ENCODE measurements at regions not wholly inside any gene's neighbourhood (a gene's known extent, or its start where the extent isn't known, plus 50 kb on each side); places are given as distances from the start of the nearest gene placed in this dataset.
"Not testable (repeated sequence)": the region's sequence is repeated elsewhere in the genome, so short reads cannot be mapped to it uniquely, and the experiment has no call there.

DNA sequence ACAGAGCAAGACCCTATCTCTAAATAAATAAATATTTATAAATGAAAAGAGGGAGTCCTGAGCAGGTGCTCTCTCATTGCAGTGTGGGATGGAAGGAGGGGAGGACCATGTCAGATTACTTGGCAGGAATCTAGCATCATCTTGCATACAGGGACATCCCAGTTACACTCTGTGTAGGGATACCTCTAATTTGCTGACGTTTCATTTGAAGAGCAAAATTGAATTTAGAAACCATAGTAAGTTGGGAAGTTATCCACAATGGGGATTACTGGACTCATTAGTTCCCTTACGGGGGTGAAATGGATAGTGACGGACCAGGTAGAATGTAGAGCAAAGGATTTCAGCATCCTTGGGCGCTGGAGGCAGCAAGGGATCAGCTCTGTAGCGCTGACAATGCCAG lies 52.1 kb downstream of the ARHGEF18 start:
- no peaks in the 10 kb centered on the region for H3K36me3 ChIP-seq (ENCODE audit: control insufficient read depth in 2 of 2, insufficient read depth in 2 of 2, low read length in 1 of 2)
- WGBS, 2 donors: 88 to 91% methylated on average over 5 of the region's 5 CpGs
- H3K4me1 ChIP-seq (ENCODE audit: control insufficient read depth in 2 of 2, insufficient read depth in 2 of 2, low read length in 1 of 2): no peaks in the 10 kb centered on the region
- no peak overlapping the region for H3K27ac ChIP-seq (ENCODE audit: low read depth in 2 of 2, low read length in 1 of 2)
- no peak overlapping the region for H3K4me3 ChIP-seq (ENCODE audit: low read depth in 1 of 2, low read length in 2 of 2)
- no peaks in the 10 kb centered on the region for H3K27me3 ChIP-seq (ENCODE audit: control insufficient read depth in 1 of 2, insufficient read depth in 2 of 2, low read length in 2 of 2)
- H3K9me3 ChIP-seq (ENCODE audit: control insufficient read depth in 2 of 2, insufficient read depth in 1 of 2, low read depth in 1 of 2, low read length in 1 of 2): no peaks in the 10 kb centered on the region

DNA sequence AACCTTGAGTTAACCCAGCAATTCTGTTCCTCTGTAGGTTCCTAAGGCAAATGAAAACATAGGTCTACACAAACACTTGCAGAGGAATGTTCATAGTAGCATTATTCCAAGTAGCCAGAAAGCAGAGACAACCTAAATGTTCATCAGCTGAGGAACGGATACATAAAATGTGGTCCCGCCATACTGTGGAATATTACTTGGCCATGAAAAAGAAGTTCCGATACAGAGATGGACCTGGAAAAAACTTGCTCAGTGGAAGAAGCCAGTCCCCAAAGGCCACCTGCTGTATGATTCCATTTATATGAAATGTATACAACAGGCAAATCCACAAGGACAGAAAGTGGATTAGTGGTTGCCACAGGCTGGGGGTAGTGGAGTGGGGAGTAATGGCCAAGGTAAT lies 53.0 kb downstream of the ARHGEF18 start:
- Histone ChIP-seq H3K4me1 (ENCODE audit: control insufficient read depth in 2 of 2, insufficient read depth in 2 of 2, low read length in 1 of 2) (no peaks in the 10 kb centered on the region), H3K36me3 (ENCODE audit: control insufficient read depth in 2 of 2, insufficient read depth in 2 of 2, low read length in 1 of 2) (no peaks in the 10 kb centered on the region), H3K9me3 (ENCODE audit: control insufficient read depth in 2 of 2, insufficient read depth in 1 of 2, low read depth in 1 of 2, low read length in 1 of 2) (no peaks in the 10 kb centered on the region), H3K4me3 (ENCODE audit: low read depth in 1 of 2, low read length in 2 of 2) (no peak overlapping the region), H3K27ac (ENCODE audit: low read depth in 2 of 2, low read length in 1 of 2) (no peak overlapping the region), H3K27me3 (ENCODE audit: control insufficient read depth in 1 of 2, insufficient read depth in 2 of 2, low read length in 2 of 2) (no peaks in the 10 kb centered on the region)
- WGBS, 2 donors: 96 to 98% methylated on average over 3 of the region's 3 CpGs

GRCh38 chr19:7405482-7405881 lies 56.7 kb downstream of the ARHGEF18 start:
- 97 to 99% methylated on average over 5 of the region's 5 CpGs for WGBS, 2 donors

GRCh38 chr19:7408251-7408650 lies 59.5 kb downstream of the ARHGEF18 start:
- Histone ChIP-seq H3K27me3 (ENCODE audit: control insufficient read depth in 1 of 2, insufficient read depth in 2 of 2, low read length in 2 of 2) (no peaks in the 10 kb centered on the region), H3K27ac (ENCODE audit: low read depth in 2 of 2, low read length in 1 of 2) (no peak overlapping the region), H3K4me1 (ENCODE audit: control insufficient read depth in 2 of 2, insufficient read depth in 2 of 2, low read length in 1 of 2) (no peaks in the 10 kb centered on the region), H3K36me3 (ENCODE audit: control insufficient read depth in 2 of 2, insufficient read depth in 2 of 2, low read length in 1 of 2) (no peaks in the 10 kb centered on the region), H3K9me3 (ENCODE audit: control insufficient read depth in 2 of 2, insufficient read depth in 1 of 2, low read depth in 1 of 2, low read length in 1 of 2) (no peaks in the 10 kb centered on the region), H3K4me3 (ENCODE audit: low read depth in 1 of 2, low read length in 2 of 2) (no peak overlapping the region)
- 86 to 93% methylated on average over 5 of the region's 5 CpGs for WGBS, 2 donors

More at GRCh38 chr19:7405482-7405881, 56.7 kb downstream of the ARHGEF18 start:
- not testable (repeated sequence) for H3K27me3 ChIP-seq (ENCODE audit: control insufficient read depth in 1 of 2, insufficient read depth in 2 of 2, low read length in 2 of 2); H3K36me3 ChIP-seq (ENCODE audit: control insufficient read depth in 2 of 2, insufficient read depth in 2 of 2, low read length in 1 of 2); H3K4me1 ChIP-seq (ENCODE audit: control insufficient read depth in 2 of 2, insufficient read depth in 2 of 2, low read length in 1 of 2); H3K27ac ChIP-seq (ENCODE audit: low read depth in 2 of 2, low read length in 1 of 2); H3K4me3 ChIP-seq (ENCODE audit: low read depth in 1 of 2, low read length in 2 of 2); H3K9me3 ChIP-seq (ENCODE audit: control insufficient read depth in 2 of 2, insufficient read depth in 1 of 2, low read depth in 1 of 2, low read length in 1 of 2)

GRCh38 chr19:7410946-7411345 lies 62.2 kb downstream of the ARHGEF18 start:
- no peak overlapping the region for H3K4me3 ChIP-seq (ENCODE audit: low read depth in 1 of 2, low read length in 2 of 2)
- H3K27ac ChIP-seq (ENCODE audit: low read depth in 2 of 2, low read length in 1 of 2): no peak overlapping the region
- 70 to 71% methylated on average over 1 of the region's 1 CpG for WGBS, 2 donors
- no peaks in the 10 kb centered on the region for H3K9me3 ChIP-seq (ENCODE audit: control insufficient read depth in 2 of 2, insufficient read depth in 1 of 2, low read depth in 1 of 2, low read length in 1 of 2)
- no peaks in the 10 kb centered on the region for H3K27me3 ChIP-seq (ENCODE audit: control insufficient read depth in 1 of 2, insufficient read depth in 2 of 2, low read length in 2 of 2)
- H3K36me3 ChIP-seq (ENCODE audit: control insufficient read depth in 2 of 2, insufficient read depth in 2 of 2, low read length in 1 of 2): no peaks in the 10 kb centered on the region
- H3K4me1 ChIP-seq (ENCODE audit: control insufficient read depth in 2 of 2, insufficient read depth in 2 of 2, low read length in 1 of 2): peaks cover 0 to 3% of the 10 kb centered on the region in 2 donors

DNA sequence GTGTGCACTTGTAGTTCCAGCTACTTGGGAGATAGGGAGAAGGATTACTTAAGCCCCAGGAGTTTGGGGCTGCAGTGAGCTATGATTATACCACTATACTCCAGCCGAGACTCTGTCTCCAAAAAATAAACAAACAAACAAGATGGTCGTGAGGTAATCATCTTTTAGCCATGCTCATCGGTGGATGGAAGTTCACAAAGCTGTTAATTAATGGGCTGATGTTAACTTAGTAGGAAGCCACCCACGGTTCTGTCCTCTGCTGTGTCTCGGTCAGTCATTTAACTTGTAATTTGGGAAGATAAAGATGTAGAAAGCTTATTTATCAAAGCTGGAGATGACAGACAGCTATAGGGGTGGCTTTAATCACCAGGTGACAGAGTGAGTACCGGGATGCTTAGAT lies 64.9 kb downstream of the ARHGEF18 start:
- H3K27me3 ChIP-seq (ENCODE audit: control insufficient read depth in 1 of 2, insufficient read depth in 2 of 2, low read length in 2 of 2): no peaks in the 10 kb centered on the region
- no peak overlapping the region for H3K27ac ChIP-seq (ENCODE audit: low read depth in 2 of 2, low read length in 1 of 2)
- WGBS, 2 donors: 75 to 81% methylated on average over 6 of the region's 6 CpGs
- peaks cover 0 to 9% of the 10 kb centered on the region in 2 donors for H3K4me1 ChIP-seq (ENCODE audit: control insufficient read depth in 2 of 2, insufficient read depth in 2 of 2, low read length in 1 of 2)
- no peaks in the 10 kb centered on the region for H3K9me3 ChIP-seq (ENCODE audit: control insufficient read depth in 2 of 2, insufficient read depth in 1 of 2, low read depth in 1 of 2, low read length in 1 of 2)
- H3K36me3 ChIP-seq (ENCODE audit: control insufficient read depth in 2 of 2, insufficient read depth in 2 of 2, low read length in 1 of 2): no peaks in the 10 kb centered on the region
- H3K4me3 ChIP-seq (ENCODE audit: low read depth in 1 of 2, low read length in 2 of 2): no peak overlapping the region

GRCh38 chr19:7415163-7415856 lies 66.6 kb downstream of the ARHGEF18 start:
- Histone ChIP-seq H3K36me3 (ENCODE audit: control insufficient read depth in 2 of 2, insufficient read depth in 2 of 2, low read length in 1 of 2) (no peaks in the 10 kb centered on the region), H3K27me3 (ENCODE audit: control insufficient read depth in 1 of 2, insufficient read depth in 2 of 2, low read length in 2 of 2) (no peaks in the 10 kb centered on the region), H3K27ac (ENCODE audit: low read depth in 2 of 2, low read length in 1 of 2) (no peak overlapping the region), H3K4me3 (ENCODE audit: low read depth in 1 of 2, low read length in 2 of 2) (no peak overlapping the region), H3K4me1 (ENCODE audit: control insufficient read depth in 2 of 2, insufficient read depth in 2 of 2, low read length in 1 of 2) (peaks cover 0 to 11% of the 10 kb centered on the region in 2 donors), H3K9me3 (ENCODE audit: control insufficient read depth in 2 of 2, insufficient read depth in 1 of 2, low read depth in 1 of 2, low read length in 1 of 2) (no peaks in the 10 kb centered on the region)
- WGBS, 2 donors: 69 to 71% methylated on average over 19 to 22 of the region's 22 CpGs

GRCh38 chr19:7415857-7416371 lies 67.2 kb downstream of the ARHGEF18 start:
- H3K9me3 ChIP-seq (ENCODE audit: control insufficient read depth in 2 of 2, insufficient read depth in 1 of 2, low read depth in 1 of 2, low read length in 1 of 2): no peaks in the 10 kb centered on the region
- no peak overlapping the region for H3K27ac ChIP-seq (ENCODE audit: low read depth in 2 of 2, low read length in 1 of 2)
- peaks cover 0 to 13% of the 10 kb centered on the region in 2 donors for H3K4me1 ChIP-seq (ENCODE audit: control insufficient read depth in 2 of 2, insufficient read depth in 2 of 2, low read length in 1 of 2)
- 82 to 84% methylated on average over 11 of the region's 11 CpGs for WGBS, 2 donors
- no peaks in the 10 kb centered on the region for H3K27me3 ChIP-seq (ENCODE audit: control insufficient read depth in 1 of 2, insufficient read depth in 2 of 2, low read length in 2 of 2)
- H3K4me3 ChIP-seq (ENCODE audit: low read depth in 1 of 2, low read length in 2 of 2): no peak overlapping the region
- no peaks in the 10 kb centered on the region for H3K36me3 ChIP-seq (ENCODE audit: control insufficient read depth in 2 of 2, insufficient read depth in 2 of 2, low read length in 1 of 2)

DNA sequence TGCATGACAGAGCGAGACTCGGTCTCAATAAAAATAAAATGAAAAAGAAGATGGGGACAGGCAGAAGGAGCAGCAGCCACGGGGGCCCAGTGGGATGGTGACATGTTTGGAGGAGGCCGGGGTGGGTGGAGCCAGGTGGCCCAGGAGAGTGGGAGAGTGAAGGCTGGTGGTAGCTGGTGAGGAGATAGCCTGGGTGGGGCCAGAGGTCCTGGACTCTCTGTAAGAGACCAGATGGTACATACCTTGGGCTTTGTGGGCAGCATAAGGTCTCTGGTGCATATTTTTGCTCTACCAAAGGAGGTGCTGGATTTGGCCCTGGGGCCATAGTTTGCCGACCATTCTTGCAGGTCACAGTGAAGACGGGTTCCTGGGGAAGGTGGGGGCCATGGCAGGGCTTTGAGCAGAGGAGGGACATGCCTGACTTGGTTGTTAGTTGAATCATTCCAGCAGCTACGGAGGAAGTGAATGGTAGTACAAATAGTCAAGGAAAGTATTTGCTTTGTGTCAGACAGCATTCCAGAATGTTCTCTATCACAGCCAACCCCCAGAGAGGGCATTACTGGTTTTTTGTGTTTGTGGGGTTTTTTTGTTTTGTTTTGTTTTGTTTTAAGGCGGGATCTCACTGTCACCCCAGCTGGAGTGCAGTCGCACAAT lies 69.1 kb downstream of the ARHGEF18 start:
- Histone ChIP-seq H3K27me3 (ENCODE audit: control insufficient read depth in 1 of 2, insufficient read depth in 2 of 2, low read length in 2 of 2) (no peaks in the 10 kb centered on the region), H3K9me3 (ENCODE audit: control insufficient read depth in 2 of 2, insufficient read depth in 1 of 2, low read depth in 1 of 2, low read length in 1 of 2) (no peaks in the 10 kb centered on the region), H3K4me1 (ENCODE audit: control insufficient read depth in 2 of 2, insufficient read depth in 2 of 2, low read length in 1 of 2) (peaks cover 4 to 13% of the 10 kb centered on the region in 2 donors), H3K4me3 (ENCODE audit: low read depth in 1 of 2, low read length in 2 of 2) (no peak overlapping the region), H3K27ac (ENCODE audit: low read depth in 2 of 2, low read length in 1 of 2) (no peak overlapping the region), H3K36me3 (ENCODE audit: control insufficient read depth in 2 of 2, insufficient read depth in 2 of 2, low read length in 1 of 2) (no peaks in the 10 kb centered on the region)
- 76 to 77% methylated on average over 9 of the region's 9 CpGs for WGBS, 2 donors

GRCh38 chr19:7418596-7418995 lies 69.9 kb downstream of the ARHGEF18 start:
- H3K36me3 ChIP-seq (ENCODE audit: control insufficient read depth in 2 of 2, insufficient read depth in 2 of 2, low read length in 1 of 2): no peaks in the 10 kb centered on the region
- H3K9me3 ChIP-seq (ENCODE audit: control insufficient read depth in 2 of 2, insufficient read depth in 1 of 2, low read depth in 1 of 2, low read length in 1 of 2): no peaks in the 10 kb centered on the region
- H3K4me3 ChIP-seq (ENCODE audit: low read depth in 1 of 2, low read length in 2 of 2): peak overlapping the region in 1 of 2 donors; percentile 5
- H3K27me3 ChIP-seq (ENCODE audit: control insufficient read depth in 1 of 2, insufficient read depth in 2 of 2, low read length in 2 of 2): no peaks in the 10 kb centered on the region
- WGBS, 2 donors: 89% methylated on average over 9 of the region's 9 CpGs
- peaks cover 4 to 13% of the 10 kb centered on the region in 2 donors for H3K4me1 ChIP-seq (ENCODE audit: control insufficient read depth in 2 of 2, insufficient read depth in 2 of 2, low read length in 1 of 2)
- H3K27ac ChIP-seq (ENCODE audit: low read depth in 2 of 2, low read length in 1 of 2): no peak overlapping the region
